ENCODE measurements at regions not wholly inside any gene's neighbourhood (a gene's known extent, or its start where the extent isn't known, plus 50 kb on each side); places are given as distances from the start of the nearest gene placed in this dataset.

DNA sequence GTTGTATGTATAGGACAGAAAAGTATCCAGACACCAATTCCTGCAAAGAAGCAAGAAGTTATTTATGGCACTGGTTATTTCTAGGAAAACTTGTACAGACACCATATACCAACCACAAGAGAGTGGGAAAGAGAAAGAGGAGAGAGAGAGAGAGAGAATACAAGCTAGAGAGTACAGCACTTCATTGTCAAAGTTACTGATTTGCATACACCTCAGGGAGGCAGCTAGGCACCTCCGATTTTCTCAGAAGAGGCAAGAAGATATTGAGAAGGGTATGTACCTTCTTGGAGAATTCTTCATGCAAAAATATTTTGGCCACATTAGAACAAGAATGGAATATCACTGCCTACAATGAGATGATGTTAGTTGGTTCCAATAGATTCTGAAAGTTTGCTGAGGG, 333.9 kb upstream of the PIK3C3 start:
- DNase-seq (ENCODE audit: low read depth) = no peak

DNA sequence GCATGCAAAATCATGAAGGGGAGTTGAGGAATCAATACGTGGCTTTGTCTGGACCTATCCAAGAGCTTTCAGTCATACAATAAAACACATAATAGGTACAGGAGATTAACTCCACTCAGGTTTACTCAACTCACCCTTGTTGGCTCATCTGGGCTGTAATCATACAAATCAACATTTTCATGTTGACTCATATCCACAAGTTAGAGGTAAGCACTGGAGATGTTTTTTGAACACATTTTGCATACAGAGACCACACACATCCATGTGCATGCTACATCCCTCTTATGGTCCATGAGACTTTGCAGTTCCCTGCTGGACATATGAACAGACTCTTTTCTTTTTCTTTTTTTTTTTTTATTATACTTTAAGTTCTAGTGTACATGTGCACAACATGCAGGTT, 336.9 kb upstream of the PIK3C3 start:
- DNase-seq (ENCODE audit: low read depth) = no peak

DNA sequence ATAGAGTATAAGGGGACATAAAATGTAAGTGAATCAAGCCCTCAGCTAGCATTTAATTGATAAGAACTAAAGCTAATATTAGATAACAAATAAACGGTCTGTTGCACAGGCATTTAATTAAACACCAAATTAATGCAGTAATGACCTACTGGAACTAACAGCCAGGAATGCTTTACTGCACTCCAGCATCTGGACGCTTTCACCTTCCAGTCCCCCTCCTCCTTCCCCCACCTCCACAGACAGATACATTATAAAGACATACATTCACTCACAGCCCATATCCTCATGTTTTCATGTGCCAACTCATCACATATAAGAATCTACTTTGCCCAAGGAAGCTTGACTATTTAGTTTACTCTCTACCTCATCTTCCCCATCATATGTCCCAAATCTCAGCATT, 337.4 kb upstream of the PIK3C3 start:
- DNase-seq (ENCODE audit: low read depth) = no peak

DNA sequence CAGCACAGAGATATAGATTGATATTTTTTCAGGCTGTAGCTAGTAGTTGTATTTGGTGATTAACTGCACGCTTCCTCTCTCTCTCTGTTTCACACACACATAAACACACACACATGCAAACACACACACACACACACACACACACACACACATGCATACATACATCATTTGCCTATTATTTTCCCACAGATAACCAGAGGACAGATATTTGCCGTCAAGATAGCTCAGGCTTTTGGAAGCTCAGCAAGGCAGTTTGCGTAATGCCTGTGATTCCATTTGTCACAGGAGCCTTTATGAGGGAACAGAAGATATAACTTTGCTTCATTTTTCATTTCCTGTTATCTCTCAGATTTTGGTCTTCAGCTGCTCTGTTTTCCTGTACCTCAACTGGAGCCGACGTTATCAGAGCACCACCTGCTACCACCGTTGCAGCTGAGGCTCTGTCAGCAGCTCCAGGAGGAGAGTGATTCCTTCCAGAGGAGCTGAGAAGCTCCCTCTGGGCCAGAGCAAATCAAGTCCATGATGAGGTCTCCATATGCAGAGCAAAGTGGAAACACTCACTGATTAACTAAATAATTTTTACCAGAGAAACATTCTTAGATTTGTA, 341.9 kb upstream of the PIK3C3 start:
- DNase-seq (ENCODE audit: low read depth) = no peak

DNA sequence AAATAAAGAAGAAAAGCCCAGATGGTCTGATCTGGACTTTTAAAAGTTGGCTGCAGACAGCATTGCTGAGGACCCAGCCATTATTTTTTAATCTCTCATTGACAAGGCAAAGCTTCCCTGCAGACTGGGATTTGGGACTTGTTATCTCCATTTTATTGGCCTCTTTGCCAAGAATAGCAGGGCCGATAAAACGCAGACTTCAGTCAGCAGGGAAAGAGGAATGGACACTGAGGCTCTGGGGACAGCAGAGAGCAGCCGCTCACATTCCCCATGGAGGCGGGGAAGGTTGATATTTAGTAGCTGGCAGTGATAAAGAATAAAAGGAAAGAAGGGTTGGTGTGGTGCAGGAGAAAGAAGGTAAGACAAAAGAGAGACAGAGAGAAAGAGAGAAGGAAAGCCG, 350.1 kb upstream of the PIK3C3 start:
- DNase-seq (ENCODE audit: low read depth) = no peak

DNA sequence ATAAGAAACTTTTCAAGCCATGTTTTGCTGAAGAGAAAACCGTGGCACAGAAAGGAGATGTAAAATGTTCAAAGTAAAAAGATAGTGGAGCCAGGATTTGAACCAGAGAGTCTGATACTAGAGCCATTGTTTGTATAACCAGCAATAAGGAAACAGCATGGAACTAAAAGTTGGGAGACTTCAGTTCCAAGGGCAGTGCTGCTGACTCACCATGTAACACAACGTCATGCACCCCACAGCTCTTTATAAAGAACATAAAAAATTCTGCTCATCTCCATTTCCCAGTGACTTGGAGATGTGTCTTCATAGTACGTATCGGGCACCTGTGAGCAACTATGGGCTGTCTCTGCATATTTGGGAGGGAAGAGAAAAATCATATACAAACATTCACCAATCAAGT, 353.0 kb upstream of the PIK3C3 start:
- DNase-seq (ENCODE audit: low read depth) = no peak

DNA sequence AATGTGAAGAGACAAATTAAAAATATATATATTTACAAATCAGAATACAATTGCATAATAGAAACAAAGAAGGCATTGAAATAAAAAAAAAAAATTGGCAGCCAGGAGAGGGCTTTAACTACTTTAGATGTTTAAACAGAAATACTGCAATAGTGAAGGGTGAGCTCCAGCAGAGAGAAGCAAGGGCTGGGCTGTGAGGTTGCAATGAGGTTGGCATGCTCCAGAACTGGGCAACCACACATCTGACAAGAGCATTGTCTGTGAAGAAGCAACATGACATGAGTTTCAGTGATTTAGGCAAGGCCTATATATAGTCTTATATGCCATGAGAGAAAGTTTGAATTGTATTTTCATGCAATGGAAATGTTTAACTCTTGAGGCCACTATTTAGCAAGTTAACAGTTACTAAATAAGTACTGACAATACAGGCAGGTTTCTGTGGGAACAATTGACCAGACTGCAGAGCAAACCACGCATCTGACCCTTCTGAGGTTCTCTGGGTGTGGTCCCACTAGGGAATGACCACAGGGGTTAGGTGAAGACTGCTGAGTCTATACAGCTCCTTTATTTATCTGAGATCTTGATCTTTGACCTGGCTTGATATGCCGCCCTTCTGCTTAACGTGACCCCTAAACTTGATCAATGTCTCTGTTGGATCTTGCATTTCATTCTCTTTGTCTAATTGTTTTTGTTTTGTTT, 354.2 kb upstream of the PIK3C3 start:
- no peak for DNase-seq (ENCODE audit: low read depth)

DNA sequence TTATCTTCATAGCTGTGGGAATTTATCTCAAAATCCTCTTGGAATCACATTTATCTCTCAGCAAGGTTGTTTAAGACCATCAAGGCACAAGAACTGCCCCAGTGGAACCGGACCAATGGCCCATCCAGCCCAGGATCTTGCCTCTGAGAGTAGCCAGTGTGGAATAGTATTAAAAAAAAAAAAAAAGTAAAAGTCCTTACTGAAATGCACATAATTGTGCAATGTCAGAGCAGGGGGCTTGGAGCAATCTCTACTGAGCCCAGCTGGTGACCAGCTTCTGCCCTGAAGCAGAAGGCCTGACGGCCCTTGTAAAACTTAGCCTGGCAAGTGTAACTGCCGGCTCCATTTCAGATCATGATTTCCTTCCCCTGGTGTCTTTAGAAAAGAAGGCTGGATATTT, 355.6 kb upstream of the PIK3C3 start:
- no peak for DNase-seq (ENCODE audit: low read depth)

DNA sequence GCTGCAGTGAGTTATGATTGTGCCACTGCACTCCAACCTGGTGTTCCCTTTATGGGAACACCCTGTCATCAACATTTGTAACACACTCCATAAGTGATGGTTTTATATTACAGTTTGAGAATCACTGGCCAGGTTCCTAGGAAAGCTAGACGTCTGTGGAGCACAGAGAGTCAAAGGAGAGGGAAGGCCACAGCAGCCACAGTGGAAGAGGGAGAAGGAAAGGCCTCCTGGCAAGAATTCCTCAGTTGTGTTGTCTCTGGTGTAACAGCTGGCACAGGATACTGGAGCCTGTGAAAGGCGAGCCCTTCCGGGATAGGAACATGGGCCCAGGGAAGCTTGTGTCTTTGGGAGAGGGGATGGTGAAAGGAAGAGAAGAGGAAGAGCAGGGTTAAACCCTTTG, 360.5 kb upstream of the PIK3C3 start:
- DNase-seq (ENCODE audit: low read depth) = no peak

DNA sequence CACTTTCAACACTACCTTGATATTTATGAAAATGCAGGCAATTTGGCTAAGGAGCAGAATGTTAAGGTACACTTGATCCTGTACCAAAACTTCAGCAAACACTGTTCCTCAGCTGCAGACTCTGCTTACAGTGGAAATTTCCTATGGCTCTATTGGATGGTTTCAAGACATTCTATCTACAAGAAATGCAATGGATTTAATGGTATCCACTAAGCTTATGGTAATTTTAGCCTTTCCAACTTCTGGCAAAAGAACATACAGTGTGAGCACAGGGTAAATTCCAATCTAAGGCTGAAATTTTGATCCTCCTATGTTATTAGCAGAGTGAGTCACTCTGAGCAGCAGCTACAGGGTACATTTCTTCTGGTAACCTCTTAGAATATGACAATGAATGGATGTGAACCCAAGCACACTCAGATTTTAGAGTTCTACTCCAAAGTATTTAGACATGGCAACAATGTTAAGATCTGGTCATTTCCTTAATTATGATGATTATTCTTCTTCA, 361.8 kb upstream of the PIK3C3 start:
- DNase-seq (ENCODE audit: low read depth) = no peak

DNA sequence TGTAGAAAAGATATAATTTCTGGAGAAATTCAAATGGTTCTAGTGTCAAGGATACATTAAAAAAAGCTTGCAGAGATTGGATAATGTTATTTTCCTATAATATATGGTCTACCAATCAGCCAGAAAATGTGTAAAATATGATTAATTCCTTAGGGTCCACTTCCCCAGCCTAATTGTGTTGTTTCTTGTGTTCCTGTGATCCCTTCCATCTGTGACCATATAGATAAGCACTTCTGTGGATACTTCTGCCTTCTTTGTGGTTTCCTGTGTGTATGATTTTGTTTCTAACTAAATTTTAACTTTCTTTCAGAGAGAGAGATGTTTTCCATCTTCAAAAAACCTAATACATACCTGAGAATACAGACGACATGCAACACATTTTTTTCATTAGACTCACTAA, 367.1 kb upstream of the PIK3C3 start:
- no peak for DNase-seq (ENCODE audit: low read depth)

DNA sequence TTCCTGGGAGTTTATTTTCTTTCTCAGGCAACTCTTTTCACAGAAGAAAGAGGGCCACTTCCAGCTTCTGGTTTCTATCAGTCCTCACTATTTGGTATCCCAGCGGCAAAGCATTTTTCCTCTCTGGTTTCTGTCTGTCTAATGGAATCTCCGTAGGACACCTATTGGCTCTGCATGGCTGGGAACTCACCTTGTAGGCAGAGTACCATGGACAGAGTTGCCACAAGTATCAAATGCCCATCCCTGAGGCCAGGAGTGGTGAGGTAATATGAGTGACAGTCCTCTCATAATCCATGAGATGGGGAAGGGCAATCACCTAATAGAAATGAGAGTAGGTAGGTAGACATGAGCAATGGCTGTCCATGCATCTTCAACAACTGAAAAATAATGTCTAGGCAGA, 369.5 kb upstream of the PIK3C3 start:
- no peak for DNase-seq (ENCODE audit: low read depth)

DNA sequence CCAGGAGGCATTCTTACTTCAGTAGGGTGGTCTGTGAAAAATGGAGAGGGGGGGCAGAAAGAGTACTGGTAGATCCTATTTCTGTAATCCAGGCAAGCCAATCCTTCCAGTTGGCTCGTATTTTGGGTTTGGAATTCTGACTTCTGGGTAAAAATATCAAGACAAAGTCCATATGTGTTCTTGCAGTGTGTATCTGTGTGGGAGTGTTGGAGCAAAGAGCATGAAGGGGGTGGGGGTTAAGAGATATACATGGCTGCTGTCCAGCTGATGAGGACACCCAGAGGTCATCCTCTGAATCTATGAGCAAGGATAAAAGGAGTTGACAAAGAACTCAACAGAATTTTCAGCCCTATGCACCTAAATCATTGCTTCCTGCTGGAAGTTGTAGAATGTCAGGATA, 375.8 kb upstream of the PIK3C3 start:
- DNase-seq (ENCODE audit: low read depth) = no peak

DNA sequence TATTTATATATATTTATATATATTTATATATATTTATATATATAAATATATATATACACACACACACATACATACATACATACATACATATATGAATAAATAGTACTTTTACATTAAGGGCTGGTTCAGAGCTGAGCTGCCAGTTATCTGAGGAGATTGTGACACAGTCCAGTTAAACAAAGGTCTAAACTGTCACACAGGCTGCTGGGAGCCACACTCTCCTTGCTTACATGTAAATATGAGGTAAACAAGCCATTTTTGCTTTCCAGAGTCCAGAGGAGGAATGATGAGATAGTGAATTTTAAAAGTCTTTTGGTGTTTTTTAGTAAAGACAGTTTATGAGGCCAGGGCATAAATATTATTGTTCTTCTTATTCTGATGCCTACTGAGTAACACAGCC, 377.5 kb upstream of the PIK3C3 start:
- no peak for DNase-seq (ENCODE audit: low read depth)

DNA sequence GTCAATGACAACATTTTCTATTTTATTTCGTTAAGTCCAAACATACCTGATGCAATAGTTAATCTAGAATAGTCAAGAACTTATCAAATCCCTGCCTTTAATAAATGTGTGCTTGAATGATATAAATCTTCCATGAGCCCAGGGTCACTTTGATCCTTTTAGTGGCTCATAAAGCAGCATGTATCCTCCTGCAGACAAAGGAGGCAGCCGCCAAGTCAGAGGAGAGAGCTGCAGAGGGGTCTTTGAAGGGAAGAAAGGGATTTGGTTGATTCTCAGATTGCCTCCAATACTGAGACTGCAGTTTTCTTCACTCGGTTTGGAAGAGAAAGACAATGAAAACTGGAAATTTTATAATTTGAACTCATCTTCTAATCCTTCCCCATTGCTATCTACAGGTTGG, 378.4 kb upstream of the PIK3C3 start:
- no peak for DNase-seq (ENCODE audit: low read depth)

DNA sequence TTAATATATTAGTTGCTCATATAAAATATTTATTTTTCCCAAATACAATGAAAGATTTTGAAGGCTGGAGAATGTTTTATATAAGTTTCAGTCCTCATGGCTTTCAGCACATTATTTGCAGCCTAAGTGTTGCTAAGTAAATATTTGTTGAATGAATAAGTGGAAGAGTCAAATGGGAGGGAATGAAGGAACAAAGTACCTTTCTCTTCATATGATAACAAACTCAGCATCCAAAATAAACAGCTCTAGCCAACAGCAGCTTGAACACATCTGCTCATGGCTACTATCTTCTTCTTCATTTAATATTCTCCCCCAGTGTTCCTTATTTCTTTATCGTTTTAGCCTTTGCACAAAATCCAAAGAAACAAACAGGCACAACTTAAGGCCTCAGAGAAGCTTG, 385.2 kb upstream of the PIK3C3 start:
- no peak for DNase-seq (ENCODE audit: low read depth)

DNA sequence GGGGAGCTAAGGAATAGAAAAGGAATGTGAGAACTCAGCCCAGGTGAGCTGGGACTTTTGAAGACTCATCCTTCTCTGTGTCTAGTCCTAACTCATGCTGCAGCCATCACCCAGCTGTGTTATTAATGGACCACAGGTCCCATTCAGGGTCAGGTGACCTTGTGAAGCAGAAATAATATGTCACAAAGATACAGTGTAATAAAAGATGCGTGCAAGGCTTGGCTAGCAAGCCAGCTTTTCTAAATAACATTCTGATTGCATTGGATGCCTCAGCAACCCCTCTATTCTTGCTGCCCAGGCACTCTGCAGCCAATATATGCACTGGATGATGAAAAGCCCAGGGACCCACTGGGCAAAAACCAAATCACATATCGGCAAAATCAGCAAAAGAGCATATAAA, 393.1 kb upstream of the PIK3C3 start:
- no peak for DNase-seq (ENCODE audit: low read depth)

DNA sequence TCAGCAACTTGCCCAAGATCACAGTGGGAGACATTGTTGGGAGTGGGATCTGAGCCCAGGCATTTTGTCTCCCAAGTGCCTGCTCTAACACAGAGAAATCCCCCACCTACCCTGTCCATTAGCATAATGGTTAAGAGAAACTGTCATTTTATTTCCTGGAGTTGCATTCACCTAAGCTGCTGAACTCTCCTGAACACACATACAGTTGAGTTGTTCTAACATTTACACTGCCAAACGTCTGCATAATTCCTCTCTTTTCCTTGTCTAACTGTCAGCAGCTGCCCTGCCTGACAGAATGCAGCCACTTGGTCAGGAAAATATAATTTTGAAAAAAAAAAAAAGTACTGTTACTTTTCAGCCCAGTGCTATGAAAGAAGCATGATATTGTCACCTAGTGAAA, 396.3 kb upstream of the PIK3C3 start:
- no peak for DNase-seq (ENCODE audit: low read depth)

DNA sequence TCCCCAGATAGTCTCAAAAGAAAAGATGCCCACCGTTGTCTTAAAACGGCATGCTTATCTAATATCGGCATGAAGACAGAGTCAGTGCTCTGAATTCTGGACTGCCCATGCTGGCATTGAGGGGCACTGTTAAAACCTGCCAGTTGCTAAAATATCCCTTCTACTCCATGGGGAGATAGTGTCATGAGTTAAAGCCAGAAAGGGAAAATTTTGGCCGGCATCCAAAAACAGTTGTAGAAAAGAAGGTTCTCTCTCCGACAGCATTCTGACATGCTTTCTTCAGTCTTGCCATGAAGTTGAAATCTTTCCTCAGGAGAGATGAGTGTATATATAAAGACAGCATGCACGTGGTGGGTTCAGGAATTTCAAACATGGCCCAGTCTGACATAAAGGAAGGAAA, 401.3 kb upstream of the PIK3C3 start:
- DNase-seq (ENCODE audit: low read depth) = no peak

DNA sequence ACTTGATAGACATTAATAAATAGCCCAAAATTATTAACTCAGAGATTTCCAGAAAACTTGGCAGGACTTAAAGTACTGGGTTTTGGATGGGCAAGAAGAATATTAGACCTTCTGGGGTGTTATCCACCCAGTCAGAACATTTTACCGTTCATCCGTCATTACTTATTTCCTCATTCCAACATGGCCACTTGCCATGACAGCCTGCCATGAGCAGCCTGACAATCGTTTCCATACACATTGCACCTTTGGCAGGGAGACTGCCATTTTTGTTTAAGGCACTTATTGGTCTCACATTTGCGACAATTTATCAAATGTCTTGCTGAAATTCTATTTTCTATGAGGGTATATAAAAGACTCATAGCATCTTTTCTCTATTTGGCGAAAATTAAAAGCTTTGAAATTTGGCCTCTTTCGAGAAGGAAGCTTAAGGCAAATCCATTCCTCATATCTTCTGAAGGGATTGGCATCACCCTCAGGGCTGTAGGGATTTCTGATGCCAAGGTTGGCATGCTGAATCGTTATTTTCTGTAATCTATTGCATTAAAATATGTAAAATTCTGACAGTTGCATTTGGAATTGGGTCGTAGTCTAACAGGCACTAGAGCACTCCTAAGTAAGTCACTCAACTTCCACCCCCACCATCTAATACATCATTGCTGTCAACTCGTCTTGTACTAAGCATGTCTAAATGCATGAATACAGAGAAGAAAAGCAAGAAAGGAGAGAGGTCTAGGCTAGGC, 406.3 kb upstream of the PIK3C3 start:
- DNase-seq (ENCODE audit: low read depth) = no peak

DNA sequence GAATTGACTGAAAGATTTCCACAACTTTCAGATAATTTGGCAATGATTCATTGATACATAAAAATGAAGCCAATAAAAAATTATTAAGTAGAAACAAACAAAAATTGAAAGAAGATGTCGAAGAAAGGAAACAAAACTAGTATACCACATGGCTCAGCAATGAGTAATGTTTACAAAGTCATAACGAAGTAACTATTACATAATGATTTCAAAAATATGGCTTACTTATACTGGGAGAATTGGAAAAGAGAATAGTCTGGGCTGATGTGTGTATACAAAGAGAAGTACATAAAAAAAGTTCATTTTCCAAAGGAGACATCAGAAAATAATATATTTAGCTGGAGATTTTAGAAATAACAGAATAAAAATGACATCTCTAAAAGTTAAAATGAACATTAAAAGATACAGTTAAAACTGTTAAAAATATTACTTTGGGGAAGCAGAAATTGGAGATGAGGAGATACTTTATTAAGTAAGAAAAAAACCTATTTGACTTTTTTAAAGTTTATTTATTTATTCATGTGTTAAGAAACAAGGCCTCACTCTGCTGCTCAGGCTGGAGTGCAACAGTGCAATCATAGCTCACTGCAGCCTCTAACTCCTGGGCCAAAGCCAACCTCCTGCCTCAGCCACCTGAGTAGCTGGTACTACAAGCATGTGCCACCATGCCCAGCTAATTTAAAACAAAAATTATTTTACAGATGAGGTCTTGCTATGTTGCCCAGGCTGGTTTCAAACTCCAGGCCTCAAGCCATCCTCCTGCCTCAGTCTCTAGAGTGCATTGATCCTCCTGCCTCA, 409.7 kb upstream of the PIK3C3 start:
- DNase-seq (ENCODE audit: low read depth) = no peak

DNA sequence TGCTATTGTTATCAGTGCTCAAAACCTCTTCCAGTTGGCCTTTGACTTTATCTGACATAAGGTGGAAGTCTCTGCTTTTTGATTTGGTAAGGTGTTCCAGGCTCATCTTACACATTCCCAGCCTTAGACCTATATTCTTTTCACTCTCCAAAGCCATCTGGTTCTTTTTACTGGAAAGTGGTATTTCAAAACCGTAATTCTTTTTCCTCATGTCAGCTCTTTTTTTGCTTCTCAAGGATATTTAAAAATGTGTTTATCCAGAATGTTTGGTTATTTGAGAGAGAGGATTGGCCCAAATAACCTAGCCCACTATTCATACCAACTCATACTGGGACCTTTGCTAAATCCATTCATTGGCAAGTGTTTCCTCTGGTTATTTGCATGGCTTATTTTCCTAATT, 411.2 kb upstream of the PIK3C3 start:
- DNase-seq (ENCODE audit: low read depth) = no peak
